Thymus (tissue), 11 donors: ENCODE measurements at regions not wholly inside any gene's neighbourhood (a gene's known extent, or its start where the extent isn't known, plus 50 kb on each side); places are given as distances from the start of the nearest gene placed in this dataset.
A peak's percentile ranks its signal among the peaks of the same experiment; 100 is the strongest.

ENCODE experiments used
- DNase-seq, 9 donors: peaks; one replicate each; pipeline ENCODE4 v3.0.0-alpha.2; 2013; ENCODE audit warnings: low spot score in 9 of 9, low read depth in 6 of 9, missing footprints in 1 of 9
- H3K27ac ChIP-seq, 2 donors: one replicate each; pipeline ENCODE4 v1.5.1; 2013; ENCODE audit warnings: control low read depth in 1 of 2, low read depth in 1 of 2, low read length in 1 of 2, mild to moderate bottlenecking in 1 of 2, moderate library complexity in 1 of 2
- H3K27me3 ChIP-seq, 2 donors: one replicate each; pipeline ENCODE4 v1.5.1; 2013; ENCODE audit warnings: low read length in 1 of 2; ENCODE audit not compliant: control insufficient read depth in 2 of 2, insufficient read depth in 1 of 2
- H3K36me3 ChIP-seq, 2 donors: one replicate each; pipeline ENCODE4 v1.5.1; 2013; ENCODE audit warnings: low read length in 1 of 2, mild to moderate bottlenecking in 1 of 2, moderate library complexity in 1 of 2; ENCODE audit not compliant: control insufficient read depth in 2 of 2, insufficient read depth in 2 of 2
- H3K4me1 ChIP-seq, 2 donors: one replicate each; pipeline ENCODE4 v1.5.1; 2013; ENCODE audit warnings: low read length in 2 of 2; ENCODE audit not compliant: control insufficient read depth in 2 of 2, insufficient read depth in 2 of 2
- H3K4me3 ChIP-seq, 2 donors: one replicate each; pipeline ENCODE4 v1.5.1; 2013; ENCODE audit warnings: low read length in 2 of 2, control low read depth in 1 of 2, mild to moderate bottlenecking in 1 of 2
- H3K9me3 ChIP-seq, 2 donors: one replicate each; pipeline ENCODE4 v1.5.1; 2013; ENCODE audit warnings: low read length in 1 of 2, mild to moderate bottlenecking in 1 of 2; ENCODE audit not compliant: control insufficient read depth in 2 of 2, insufficient read depth in 1 of 2
- WGBS: extraction: QIAGEN DNeasy Blood & Tissue Kit; methylation state at CpG from one replicate; pipeline ENCODE4 v1.1.7; 2013; 5-methylcytosine and 5-hydroxymethylcytosine counted together
- donor health status: healthy.

- H3K27me3 ChIP-seq, result no peaks in the 10 kb centered on the region
- WGBS, result 10% methylated on average over 1 of the region's 1 CpG
- no peak overlapping the region for H3K4me3 ChIP-seq
- no peaks in the 10 kb centered on the region for H3K9me3 ChIP-seq
- H3K27ac ChIP-seq, result peak overlapping the region; percentile 84 to 88
- no peaks in the 10 kb centered on the region for H3K36me3 ChIP-seq
- peaks cover 20 to 26% of the 10 kb centered on the region in 2 donors for H3K4me1 ChIP-seq
- peak in 7 of 9 donors; percentile 55 to 90 (median 72) for DNase-seq
Observed at GRCh38 chrX:148310426-148311165, 189.8 kb upstream of the AFF2 start.

GRCh38 chrX:148311544-148311943 lies 188.9 kb upstream of the AFF2 start:
- Histone ChIP-seq H3K9me3 (no peaks in the 10 kb centered on the region), H3K27me3 (no peaks in the 10 kb centered on the region)
- peak in 3 of 9 donors; percentile 18 to 71 (median 32) for DNase-seq

GRCh38 chrX:148314876-148315275 lies 185.5 kb upstream of the AFF2 start:
- no peak for DNase-seq
- H3K36me3 ChIP-seq, result no peaks in the 10 kb centered on the region
- H3K9me3 ChIP-seq, result no peaks in the 10 kb centered on the region
- no peaks in the 10 kb centered on the region for H3K27me3 ChIP-seq
- H3K4me3 ChIP-seq, result no peak overlapping the region
- 97% methylated on average over 1 of the region's 1 CpG for WGBS
- no peak overlapping the region for H3K27ac ChIP-seq
- H3K4me1 ChIP-seq, result peaks cover 12 to 20% of the 10 kb centered on the region in 2 donors

More at GRCh38 chrX:148311544-148311943, 188.9 kb upstream of the AFF2 start:
- Histone ChIP-seq H3K4me3 (no peak overlapping the region), H3K4me1 (peaks cover 20 to 26% of the 10 kb centered on the region in 2 donors), H3K36me3 (no peaks in the 10 kb centered on the region), H3K27ac (peak overlapping the region; percentile 59 to 88)

GRCh38 chrX:148316446-148316845 lies 184.0 kb upstream of the AFF2 start:
- no peaks in the 10 kb centered on the region for H3K27me3 ChIP-seq
- H3K27ac ChIP-seq, result no peak overlapping the region
- DNase-seq, result no peak
- no peaks in the 10 kb centered on the region for H3K9me3 ChIP-seq
- 86% methylated on average over 1 of the region's 1 CpG for WGBS
- H3K36me3 ChIP-seq, result no peaks in the 10 kb centered on the region
- peaks cover 5 to 7% of the 10 kb centered on the region in 2 donors for H3K4me1 ChIP-seq
- no peak overlapping the region for H3K4me3 ChIP-seq

GRCh38 chrX:148322906-148323305 lies 177.5 kb upstream of the AFF2 start:
- no peak overlapping the region for H3K4me3 ChIP-seq
- no peaks in the 10 kb centered on the region for H3K36me3 ChIP-seq
- 91% methylated on average over 2 of the region's 2 CpGs for whole genome bisulfite sequencing
- H3K27ac ChIP-seq, result no peak overlapping the region
- DNase-seq, result no peak
- no peaks in the 10 kb centered on the region for H3K27me3 ChIP-seq
- no peaks in the 10 kb centered on the region for H3K4me1 ChIP-seq
- H3K9me3 ChIP-seq, result peaks cover 0 to 5% of the 10 kb centered on the region in 2 donors

GRCh38 chrX:148333989-148334388 lies 166.4 kb upstream of the AFF2 start:
- Histone ChIP-seq H3K4me1 (peaks cover 2 to 35% of the 10 kb centered on the region in 2 donors), H3K4me3 (no peak overlapping the region), H3K9me3 (no peaks in the 10 kb centered on the region), H3K36me3 (no peaks in the 10 kb centered on the region), H3K27me3 (no peaks in the 10 kb centered on the region), H3K27ac (peak overlapping the region; percentile 70 to 93)
- WGBS, result 83% methylated on average over 1 of the region's 1 CpG
- DNase-seq, result peak in 4 of 9 donors; percentile 23 to 73 (median 36)

- H3K27ac ChIP-seq, result no peak overlapping the region
- no peak overlapping the region for H3K4me3 ChIP-seq
Observed at GRCh38 chrX:148337873-148338272, 162.5 kb upstream of the AFF2 start.

GRCh38 chrX:148354916-148355315 lies 145.5 kb upstream of the AFF2 start:
- WGBS, result 95% methylated on average over 1 of the region's 1 CpG
- H3K4me3 ChIP-seq, result no peak overlapping the region

More at GRCh38 chrX:148337873-148338272, 162.5 kb upstream of the AFF2 start:
- no peaks in the 10 kb centered on the region for H3K27me3 ChIP-seq
- 99% methylated on average over 4 of the region's 4 CpGs for WGBS
- peak in 2 of 9 donors; percentile 11 to 43 for DNase-seq
- peaks cover 2 to 35% of the 10 kb centered on the region in 2 donors for H3K4me1 ChIP-seq
- H3K36me3 ChIP-seq, result no peaks in the 10 kb centered on the region
- H3K9me3 ChIP-seq, result no peaks in the 10 kb centered on the region

GRCh38 chrX:148361641-148362040 lies 138.8 kb upstream of the AFF2 start:
- Histone ChIP-seq H3K27ac (no peak overlapping the region), H3K4me3 (no peak overlapping the region), H3K36me3 (no peaks in the 10 kb centered on the region), H3K9me3 (no peaks in the 10 kb centered on the region), H3K4me1 (no peaks in the 10 kb centered on the region), H3K27me3 (no peaks in the 10 kb centered on the region)
- DNase-seq, result no peak

More at GRCh38 chrX:148354916-148355315, 145.5 kb upstream of the AFF2 start:
- H3K27ac ChIP-seq, result no peak overlapping the region
- peaks cover 0 to 4% of the 10 kb centered on the region in 2 donors for H3K9me3 ChIP-seq
- H3K27me3 ChIP-seq, result no peaks in the 10 kb centered on the region
- no peaks in the 10 kb centered on the region for H3K4me1 ChIP-seq
- no peak for DNase-seq
- H3K36me3 ChIP-seq, result no peaks in the 10 kb centered on the region
